GM21360 (cell line): ENCODE measurements at regions not wholly inside any gene's neighbourhood (a gene's known extent, or its start where the extent isn't known, plus 50 kb on each side); places are given as distances from the start of the nearest gene placed in this dataset.
"Not testable (repeated sequence)": the region's sequence is repeated elsewhere in the genome, so short reads cannot be mapped to it uniquely, and the experiment has no call there.

Source experiments
- ATAC-seq: cut with Tn5 transposase; IDR thresholded peaks from one replicate; pipeline ENCODE4 v1.9.1; 2021; ENCODE audit warnings: mild to moderate bottlenecking, moderate library complexity; ENCODE audit not compliant: unreplicated experiment

DNA sequence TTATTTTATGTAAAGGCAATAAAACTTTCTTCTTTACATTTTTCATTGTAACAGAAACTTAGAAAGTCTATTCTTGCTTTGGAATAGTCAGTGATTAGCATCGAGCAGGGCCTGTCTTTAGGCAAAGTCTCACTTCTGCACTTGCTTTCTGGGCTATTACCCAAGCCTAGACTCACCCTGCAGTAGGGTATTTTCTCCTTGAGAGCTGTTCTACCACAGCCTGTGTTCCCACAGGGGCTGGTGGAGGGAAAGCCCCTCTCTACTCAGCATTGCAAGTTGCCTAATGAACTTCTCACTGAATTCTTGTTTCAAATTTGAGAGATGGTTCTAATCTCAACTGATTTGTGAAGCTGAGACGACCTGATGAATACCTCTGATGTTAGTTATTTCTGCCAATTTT, 111.7 kb upstream of the KLHL14 start:
- ATAC-seq = peak; percentile 91

DNA sequence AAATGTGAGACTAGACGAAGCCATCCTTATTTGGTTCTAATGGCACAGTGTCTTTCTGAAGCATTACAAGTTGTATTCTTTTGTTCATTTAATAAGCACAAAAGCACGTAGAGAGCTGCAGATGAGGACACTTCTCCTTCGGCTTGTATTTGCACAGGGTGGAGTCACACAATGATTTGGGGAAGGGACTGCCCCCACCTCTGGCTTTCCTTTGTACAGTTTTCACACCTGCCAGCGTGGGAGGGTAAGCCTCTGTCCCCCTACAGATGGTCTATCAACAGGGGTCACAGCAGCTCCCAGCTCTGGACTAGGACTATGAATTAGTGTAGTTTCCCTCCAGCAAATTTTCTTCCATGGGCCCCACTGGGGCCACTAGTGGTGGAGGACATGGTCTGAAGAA, 108.2 kb upstream of the KLHL14 start:
- no peak for ATAC-seq

DNA sequence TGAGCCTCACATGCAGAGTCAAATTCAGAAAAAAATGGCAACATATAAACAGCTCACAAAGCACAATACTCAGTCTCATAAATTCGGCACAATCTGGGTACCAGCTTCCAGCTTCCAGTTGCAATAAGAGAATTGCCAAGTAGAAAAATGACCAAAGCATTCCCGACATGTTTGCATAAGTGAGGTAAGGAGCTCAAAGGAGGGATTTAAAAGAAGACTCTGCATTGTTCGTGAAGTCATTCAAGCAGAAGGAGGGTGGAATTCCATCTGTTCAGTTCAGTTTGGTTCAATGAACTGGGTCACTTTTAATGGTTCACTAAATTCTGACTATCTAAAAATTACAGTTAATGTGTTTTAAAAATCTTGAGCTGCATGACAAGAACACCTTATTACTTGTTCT, 106.7 kb upstream of the KLHL14 start:
- ATAC-seq = no peak

DNA sequence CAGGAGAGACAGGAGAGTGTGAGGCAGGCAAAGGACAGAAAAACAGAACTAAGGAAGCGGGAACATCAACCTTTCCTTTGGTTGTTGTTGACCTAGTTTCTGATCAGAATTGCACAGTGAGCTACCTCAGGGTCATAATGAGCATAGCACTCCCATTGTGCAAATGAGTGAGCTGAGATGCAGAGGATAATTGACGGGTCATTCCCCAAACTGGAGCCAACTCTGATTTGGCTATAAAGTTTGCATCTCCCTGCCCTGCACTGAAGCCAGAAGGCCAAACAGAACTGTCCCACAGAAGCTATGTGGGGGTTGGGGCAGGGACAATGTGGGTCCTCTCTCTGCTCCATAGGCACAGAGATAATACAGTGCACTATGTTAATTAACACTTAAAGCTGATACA, 105.6 kb upstream of the KLHL14 start:
- ATAC-seq = no peak

DNA sequence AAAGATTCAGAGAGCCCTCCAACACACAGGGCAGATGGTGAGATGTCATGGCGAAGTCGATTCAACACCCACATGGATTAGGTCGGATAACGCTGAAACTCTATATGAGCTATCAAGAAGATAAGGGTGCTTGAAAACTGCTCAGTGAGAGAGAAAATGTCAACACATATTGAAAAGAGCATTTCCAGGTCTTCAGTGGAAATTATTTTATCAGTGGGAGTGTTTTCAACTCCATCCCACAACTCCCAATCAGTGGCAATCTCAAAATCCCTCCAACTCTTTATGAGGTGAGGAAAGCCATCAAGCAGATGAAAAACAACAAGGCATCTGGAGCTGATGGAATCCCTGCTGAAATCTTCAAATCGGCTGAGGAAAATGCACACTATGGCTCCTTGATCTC, 104.5 kb upstream of the KLHL14 start:
- ATAC-seq = no peak

DNA sequence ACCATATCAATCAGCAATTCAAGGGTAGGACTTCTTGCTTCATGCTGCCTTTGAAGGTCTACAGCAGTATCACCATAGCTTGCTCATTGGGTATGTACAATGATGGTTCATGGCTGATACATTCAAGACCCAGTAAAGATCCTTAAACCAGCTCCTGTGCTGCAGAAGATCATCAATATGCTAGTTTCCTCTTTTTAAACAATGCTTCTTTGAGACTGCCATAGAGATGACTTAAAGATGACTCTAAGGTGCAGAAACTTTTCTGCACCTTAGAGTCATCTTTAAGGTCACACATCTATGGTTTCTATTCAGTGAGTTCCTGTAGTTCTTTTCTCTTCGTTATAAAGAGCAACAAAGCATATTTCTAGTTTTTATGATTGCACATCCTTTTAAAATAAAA, 102.8 kb upstream of the KLHL14 start:
- no peak for ATAC-seq

DNA sequence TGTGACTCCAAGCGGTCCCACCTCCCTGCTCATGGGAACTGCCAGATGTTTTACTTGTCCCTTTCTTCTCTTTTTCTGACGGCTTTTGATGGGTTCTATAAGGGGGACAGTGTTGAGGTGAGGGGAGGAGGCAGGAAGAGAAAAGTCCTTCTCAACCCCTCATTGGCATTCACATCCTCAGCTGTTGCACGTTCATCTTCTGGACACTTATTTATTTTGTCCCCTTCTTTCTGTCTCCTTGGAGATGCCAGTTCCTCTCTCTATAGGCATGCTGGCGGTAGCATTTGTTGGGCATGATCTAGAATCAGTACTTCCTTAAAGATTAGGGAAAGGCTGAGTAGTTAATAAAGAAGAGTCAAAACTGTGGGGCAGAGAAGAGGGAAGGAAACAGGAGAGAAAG, 99.0 kb upstream of the KLHL14 start:
- ATAC-seq = no peak

DNA sequence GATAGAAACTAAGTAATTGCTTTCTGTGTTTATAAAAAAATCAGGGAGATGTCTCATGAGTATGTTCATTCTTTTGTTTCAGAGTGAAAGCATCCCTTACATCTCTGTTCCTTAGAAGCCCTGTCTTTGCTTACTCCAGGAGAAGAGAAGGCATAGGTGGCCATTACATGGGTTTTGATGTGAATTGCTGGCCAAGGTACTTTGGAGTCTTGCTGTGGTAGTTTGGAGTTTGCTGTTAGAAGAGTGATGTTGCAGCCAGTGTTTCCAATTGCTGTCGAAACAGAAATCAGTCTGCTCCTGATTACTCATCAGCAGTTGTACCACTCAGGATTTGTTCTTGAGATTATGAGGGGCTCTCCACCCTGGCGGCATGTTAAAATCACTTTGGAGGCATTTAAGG, 97.8 kb upstream of the KLHL14 start:
- no peak for ATAC-seq

DNA sequence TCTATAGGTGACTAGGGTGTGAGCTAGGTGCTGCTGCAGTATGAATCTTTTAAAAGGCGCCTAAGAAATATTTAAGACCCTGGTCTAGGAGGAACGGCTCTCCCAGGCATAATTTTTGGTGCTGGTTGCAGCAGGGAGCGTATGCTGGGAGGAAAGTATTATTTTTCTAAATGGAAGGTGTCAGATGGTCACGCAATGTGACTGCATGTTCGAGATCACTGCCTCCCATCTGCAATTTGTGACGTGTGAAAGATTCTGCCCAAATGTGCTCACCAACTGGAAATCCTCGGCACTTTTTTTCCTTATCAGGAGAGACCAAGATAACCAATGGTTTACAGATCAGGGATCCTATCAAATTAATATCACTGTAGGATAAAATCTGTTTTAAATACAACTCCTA, 95.6 kb upstream of the KLHL14 start:
- ATAC-seq = no peak

DNA sequence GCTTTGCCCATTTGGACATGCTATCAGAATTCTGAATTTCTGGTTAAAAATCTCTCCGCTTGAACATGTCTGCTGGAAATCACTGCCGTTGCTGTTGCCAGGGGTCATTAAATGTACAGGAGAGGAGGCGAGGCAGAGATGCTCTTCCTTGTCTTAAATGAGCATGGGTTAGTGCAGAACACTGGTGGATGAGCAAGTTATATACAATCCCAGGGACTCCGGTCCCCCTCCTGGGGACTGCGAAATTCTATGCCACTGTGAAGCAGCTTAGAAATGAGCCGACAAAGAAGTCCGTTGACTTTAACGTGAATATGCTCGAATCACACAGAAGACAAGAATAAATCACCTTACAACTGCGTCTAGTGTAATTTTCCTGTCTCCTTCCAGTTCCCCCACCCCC, 95.1 kb upstream of the KLHL14 start:
- no peak for ATAC-seq

DNA sequence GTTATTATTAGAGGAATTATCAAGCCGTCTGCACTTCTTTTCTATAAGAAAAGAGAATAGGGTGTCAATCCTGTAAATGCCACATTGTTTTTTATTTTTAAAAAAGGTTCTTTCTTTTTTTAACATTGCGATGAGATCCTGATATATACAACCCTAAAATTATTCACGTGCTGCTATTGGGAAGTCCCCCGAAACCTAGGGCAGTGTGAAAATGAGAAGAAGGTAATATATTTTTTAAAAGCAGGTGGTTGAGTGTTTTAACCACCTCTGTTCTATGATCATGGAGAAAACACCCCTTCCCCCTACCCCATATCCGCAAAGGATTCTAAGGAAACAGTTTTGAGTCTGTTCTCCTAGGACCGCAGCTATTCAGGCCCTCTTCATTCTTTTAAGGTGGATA, 94.5 kb upstream of the KLHL14 start:
- ATAC-seq = no peak

DNA sequence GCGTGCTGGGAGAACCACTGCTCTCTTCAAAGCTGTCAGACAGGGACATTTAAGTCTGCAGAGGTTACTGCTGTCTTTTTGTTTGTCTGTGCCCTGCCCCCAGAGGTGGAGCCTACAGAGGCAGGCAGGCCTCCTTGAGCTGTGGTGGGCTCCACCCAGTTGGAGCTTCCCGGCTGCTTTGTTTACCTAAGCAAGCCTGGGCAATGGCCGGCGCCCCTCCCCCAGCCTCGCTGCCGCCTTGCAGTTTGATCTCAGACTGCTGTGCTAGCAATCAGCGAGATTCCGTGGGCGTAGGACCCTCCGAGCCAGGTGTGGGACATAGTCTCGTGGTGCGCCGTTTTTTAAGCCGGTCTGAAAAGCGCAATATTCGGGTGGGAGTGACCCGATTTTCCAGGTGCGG, 89.2 kb upstream of the KLHL14 start:
- ATAC-seq = not testable (repeated sequence)

DNA sequence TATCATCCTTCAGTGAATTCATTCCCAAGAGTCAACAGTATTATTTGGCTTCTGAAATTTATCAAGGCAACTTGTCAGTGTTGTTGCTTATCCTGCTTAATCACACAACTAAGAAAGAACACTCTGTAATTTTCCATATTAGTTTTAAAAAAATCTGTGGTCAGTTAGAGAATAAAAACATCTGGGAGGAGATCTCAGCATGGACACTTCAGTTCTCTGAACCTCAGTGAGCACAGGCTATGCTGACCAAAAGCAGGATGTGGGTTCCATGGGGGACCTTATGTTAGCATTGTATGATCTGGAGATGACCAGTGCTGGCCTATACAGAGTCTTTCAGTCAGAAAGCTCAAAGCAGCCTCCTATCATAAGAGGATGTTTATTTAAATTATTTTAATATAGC, 79.1 kb upstream of the KLHL14 start:
- no peak for ATAC-seq

DNA sequence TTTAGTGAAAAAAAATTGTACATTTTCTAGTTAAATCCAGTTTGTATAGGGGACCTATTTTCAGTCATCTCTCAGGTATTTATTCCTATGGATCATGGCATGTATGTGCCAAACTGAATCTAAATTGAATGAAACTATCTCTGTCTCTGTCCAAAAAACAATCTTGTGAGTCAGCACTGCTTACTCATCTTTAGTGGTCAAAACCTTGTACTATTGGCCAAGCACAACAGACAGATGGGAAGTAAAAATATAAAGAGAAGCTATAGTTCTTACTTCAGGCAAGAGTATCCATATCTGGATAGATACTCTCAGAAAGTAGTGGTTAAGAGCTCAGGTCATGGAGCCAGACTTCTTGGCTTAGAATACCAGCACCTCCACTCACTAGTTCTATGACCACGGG, 76.0 kb upstream of the KLHL14 start:
- ATAC-seq = no peak

DNA sequence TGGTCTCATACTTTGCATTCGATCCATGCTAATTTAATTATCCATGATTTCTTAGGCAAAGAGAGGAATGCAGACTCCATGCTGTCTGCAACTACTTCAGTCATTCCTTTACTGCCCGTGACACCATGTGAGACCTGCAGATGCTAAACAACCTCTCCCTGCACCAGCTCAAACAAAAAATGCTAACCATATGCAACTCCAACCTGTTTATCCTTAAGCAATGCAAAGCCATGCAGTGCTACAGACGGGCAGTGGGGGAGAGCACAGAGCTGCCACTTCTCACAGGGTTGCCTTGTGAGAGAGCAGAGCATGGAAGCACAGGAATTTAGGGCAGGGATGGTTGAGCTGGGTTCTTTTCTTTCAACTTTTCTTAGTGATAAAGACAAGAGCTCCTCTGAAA, 74.9 kb upstream of the KLHL14 start:
- ATAC-seq = no peak

DNA sequence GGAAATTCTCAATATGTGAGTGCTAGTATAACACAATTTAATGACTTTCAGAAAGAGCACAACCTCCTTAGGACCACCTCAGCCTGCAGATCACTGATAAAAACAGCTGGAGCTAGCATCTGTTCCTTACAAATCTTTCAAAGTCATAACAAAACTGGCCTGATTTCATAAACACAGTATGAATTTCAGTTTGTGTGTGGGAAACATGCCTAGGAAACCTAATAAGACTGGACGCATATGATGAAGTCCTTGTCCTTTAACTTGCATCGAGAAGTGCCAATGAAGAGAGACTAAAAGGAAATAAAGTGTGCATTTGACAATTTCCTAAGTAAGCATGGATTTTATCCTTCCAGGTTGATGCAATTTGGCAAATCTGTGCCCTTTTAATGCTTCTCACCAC, 74.1 kb upstream of the KLHL14 start:
- no peak for ATAC-seq

DNA sequence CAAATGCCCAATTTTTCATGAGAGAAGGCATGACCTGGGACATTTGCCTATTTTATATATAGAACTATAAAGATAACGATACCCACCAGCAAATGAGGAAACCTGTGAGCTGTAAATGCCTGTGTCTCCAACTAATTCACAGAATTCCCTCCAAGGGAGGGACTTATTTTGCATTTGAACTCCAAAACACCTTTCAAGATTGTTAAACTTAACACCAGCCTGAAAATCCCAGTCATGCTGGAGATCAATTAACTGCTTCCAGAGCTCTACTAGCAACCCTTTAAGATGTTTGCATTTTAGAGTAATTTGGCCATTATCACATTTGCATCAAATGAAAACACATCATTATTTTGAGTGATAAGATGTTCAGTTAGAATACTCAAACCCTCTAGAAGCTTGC, 68.1 kb upstream of the KLHL14 start:
- ATAC-seq = no peak

DNA sequence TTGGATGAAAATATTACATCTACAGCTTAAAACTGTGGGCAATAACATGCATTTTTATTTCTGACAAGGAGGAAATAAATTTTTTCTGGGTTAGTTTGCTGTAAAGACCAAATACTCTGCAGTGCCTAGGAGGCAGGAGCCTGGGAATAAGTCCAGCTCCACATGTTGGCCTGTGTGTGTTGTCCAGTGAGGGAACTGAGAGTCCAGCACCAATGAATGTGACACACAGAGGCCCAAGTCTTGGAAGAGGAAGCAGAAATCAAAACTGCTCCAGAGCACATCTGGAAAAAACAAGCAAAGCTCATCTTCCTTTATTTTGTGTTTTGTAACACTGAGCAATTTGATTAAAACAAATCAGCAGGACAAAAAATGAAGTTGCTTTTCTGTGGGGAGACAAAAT, 63.1 kb upstream of the KLHL14 start:
- ATAC-seq = no peak

DNA sequence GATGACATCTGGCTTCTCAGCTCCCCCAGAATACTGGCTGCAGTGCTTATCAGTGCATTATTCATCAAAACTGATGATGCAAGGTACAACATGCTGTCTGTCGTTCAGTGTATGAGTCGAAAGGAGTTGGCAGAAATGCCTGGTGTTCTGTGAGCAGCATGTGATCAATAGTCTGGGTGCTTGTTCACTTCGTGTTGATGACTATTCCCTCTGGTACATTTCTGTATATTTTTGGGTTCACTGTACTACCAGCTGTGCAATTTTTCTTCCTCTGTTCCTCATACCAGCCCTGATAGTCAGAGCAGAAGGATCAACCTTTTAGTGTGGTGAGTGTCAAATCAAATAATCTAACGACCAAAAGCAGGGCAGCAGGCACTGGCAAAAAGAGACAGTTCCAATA, 59.0 kb upstream of the KLHL14 start:
- ATAC-seq = no peak

DNA sequence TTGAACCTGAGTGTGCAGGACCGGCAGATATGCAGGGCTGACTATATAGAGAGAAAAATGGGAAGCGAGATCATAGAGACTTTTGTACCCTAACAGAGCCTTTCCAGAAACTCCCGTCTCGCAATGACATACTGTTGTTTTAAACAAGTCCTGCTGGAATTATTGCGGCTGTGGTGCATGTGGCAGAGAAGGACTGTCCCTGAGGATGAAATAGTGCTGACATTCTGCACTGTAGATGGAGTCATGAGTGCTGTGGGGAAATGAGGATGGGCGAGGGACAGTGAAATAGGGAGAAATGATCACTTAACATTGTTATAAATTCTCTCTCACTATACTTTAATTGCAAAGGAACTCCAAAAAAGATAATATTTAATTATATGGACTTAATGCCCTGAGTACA, 50.4 kb upstream of the KLHL14 start:
- ATAC-seq = no peak
